Panc1 (cell line): ENCODE measurements at regions not wholly inside any gene's neighbourhood (a gene's known extent, or its start where the extent isn't known, plus 50 kb on each side); places are given as distances from the start of the nearest gene placed in this dataset.

ENCODE experiments used
- ATAC-seq: fragments of 200-7000 bp; cut with Tn5 transposase; 2 replicates; pipeline ENCODE4 v1.9.1; 2020; ENCODE audit warnings: mild to moderate bottlenecking, moderate library complexity
- BruUV-seq: library from RNA; stranded (reverse); fragments of 400-500 nt; replicated peaks from 2 replicates; lab custom pipeline; 2021; lab: Mats Ljungman, UMichigan
- CTCF ChIA-PET: fragments of 300-600 bp; sonication (Branson Sonifier 250); formaldehyde crosslinking; loops from one replicate; lab custom pipeline; 2022; ENCODE audit warnings: antibody characterized with exemption; lab: Charles Lee
- POLR2A ChIA-PET: fragments of 300-600 bp; sonication (Branson Sonifier 250); formaldehyde crosslinking; loops from one replicate; lab custom pipeline; 2022; ENCODE audit warnings: antibody characterized with exemption; lab: Charles Lee
- DNase-seq: peaks from one replicate; pipeline ENCODE4 v3.0.0-alpha.2; 2010; ENCODE audit warnings: low read depth, low spot score
- H3K27ac ChIP-seq: 2 replicates; pipeline ENCODE4 v1.5.1; 2011; ENCODE audit warnings: mild to moderate bottlenecking, low read length, inconsistent platforms
- H3K27me3 ChIP-seq: fragments of 200-500 bp; sonication (Bioruptor generic); 2 replicates; pipeline ENCODE4 v1.6.0; 2014; ENCODE audit warnings: low read length, inconsistent platforms; ENCODE audit not compliant: control insufficient read depth, insufficient read depth
- H3K36me3 ChIP-seq: fragments of 200-500 bp; sonication (Bioruptor generic); 2 replicates; pipeline ENCODE4 v1.5.1; 2014; ENCODE audit warnings: inconsistent platforms, mild to moderate bottlenecking, low read length, moderate library complexity; ENCODE audit not compliant: control insufficient read depth, insufficient read depth
- H3K4me1 ChIP-seq: 2 replicates; pipeline ENCODE4 v1.5.1; 2011; ENCODE audit warnings: inconsistent platforms, mild to moderate bottlenecking, low read length, moderate library complexity; ENCODE audit not compliant: control insufficient read depth, insufficient read depth
- H3K4me3 ChIP-seq, 2 experiments: 2 replicates each; pipeline ENCODE4 v1.5.1; 2011 to 2012; ENCODE audit warnings: low read depth in 2 of 2, low read length in 2 of 2, mild to moderate bottlenecking in 2 of 2, inconsistent platforms in 1 of 2, moderate library complexity in 1 of 2
- H3K9me3 ChIP-seq: fragments of 200-500 bp; sonication (Bioruptor generic); 2 replicates; pipeline ENCODE4 v1.5.1; 2014; ENCODE audit warnings: low read depth, mild to moderate bottlenecking, inconsistent platforms, low read length, moderate library complexity; ENCODE audit not compliant: control insufficient read depth, insufficient read depth
- POLR2AphosphoS5 ChIP-seq: IDR thresholded peaks from 2 replicates; pipeline ENCODE4 v1.6.1; 2012; ENCODE audit warnings: mild to moderate bottlenecking, low read depth, low read length, moderate library complexity
- REST ChIP-seq, 2 experiments: IDR thresholded peaks; 2 replicates each; pipeline ENCODE4 v1.6.1; 2011 to 2012; ENCODE audit warnings: low read depth in 2 of 2, control low read depth in 1 of 2, low read length in 1 of 2, mild to moderate bottlenecking in 1 of 2, moderate library complexity in 1 of 2; ENCODE audit not compliant: insufficient read depth in 1 of 2
- SIN3A ChIP-seq: IDR thresholded peaks from 2 replicates; pipeline ENCODE4 v1.6.1; 2012; ENCODE audit warnings: low read depth, mild to moderate bottlenecking, low read length, moderate library complexity, borderline replicate concordance; ENCODE audit not compliant: insufficient read depth
- TCF7L2 ChIP-seq: IDR thresholded peaks from 2 replicates; pipeline ENCODE4 v1.6.1; 2011; ENCODE audit warnings: mild to moderate bottlenecking, low read depth, low read length, inconsistent platforms
- in situ Hi-C: cut with HindIII; loops from 2 replicates; pipeline ENCODE4 v1.10.0; 2016; ENCODE audit warnings: low sequenced_read_pairs, low pct_unique_long_range_greater_than_20kb
- intact Hi-C: fragments of 100-400 bp; cut with micrococcal nuclease; formaldehyde crosslinking; loops from one replicate; pipeline ENCODE4 v1.10.0; 2022; ENCODE audit not compliant: unreplicated experiment
- TF ChIP-seq, protein P1 (sequence below): fragments of 450-650 bp; IDR thresholded peaks from 2 replicates; pipeline ENCODE4 v1.5.1; 2017; ENCODE audit warnings: mild to moderate bottlenecking

GRCh38 chr4:3857269-3857926 lies 91.2 kb downstream of the ADRA2C start:
- no TSS peak for BruUV-seq
- intact Hi-C loops (no loop called here), in situ Hi-C loops (no loop called here)
- Histone ChIP-seq H3K4me1 (no peaks in the 10 kb centered on the region), H3K36me3 (no peaks in the 10 kb centered on the region), H3K9me3 (no peaks in the 10 kb centered on the region), H3K4me3 (no peak overlapping the region), H3K27me3 (peaks cover 2% of the 10 kb centered on the region; the same call in 1 of the 2 replicates), H3K27ac (no peak overlapping the region)
- ChIA-PET CTCF (interaction anchor here (0.7 kb wide), 1 partner anchor 21 kb away, joined by 4 read pairs; no protein-coding TSS in a partner anchor), POLR2A (no interaction called here)
- ATAC-seq (peak; percentile 59; the same call in 1 of the 2 replicates), DNase-seq (no peak)
- no peak for TF ChIP-seq SIN3A
- no peak for TF ChIP-seq POLR2AphosphoS5
- no peak for TF ChIP-seq TCF7L2
- TF ChIP-seq, protein P1, sequence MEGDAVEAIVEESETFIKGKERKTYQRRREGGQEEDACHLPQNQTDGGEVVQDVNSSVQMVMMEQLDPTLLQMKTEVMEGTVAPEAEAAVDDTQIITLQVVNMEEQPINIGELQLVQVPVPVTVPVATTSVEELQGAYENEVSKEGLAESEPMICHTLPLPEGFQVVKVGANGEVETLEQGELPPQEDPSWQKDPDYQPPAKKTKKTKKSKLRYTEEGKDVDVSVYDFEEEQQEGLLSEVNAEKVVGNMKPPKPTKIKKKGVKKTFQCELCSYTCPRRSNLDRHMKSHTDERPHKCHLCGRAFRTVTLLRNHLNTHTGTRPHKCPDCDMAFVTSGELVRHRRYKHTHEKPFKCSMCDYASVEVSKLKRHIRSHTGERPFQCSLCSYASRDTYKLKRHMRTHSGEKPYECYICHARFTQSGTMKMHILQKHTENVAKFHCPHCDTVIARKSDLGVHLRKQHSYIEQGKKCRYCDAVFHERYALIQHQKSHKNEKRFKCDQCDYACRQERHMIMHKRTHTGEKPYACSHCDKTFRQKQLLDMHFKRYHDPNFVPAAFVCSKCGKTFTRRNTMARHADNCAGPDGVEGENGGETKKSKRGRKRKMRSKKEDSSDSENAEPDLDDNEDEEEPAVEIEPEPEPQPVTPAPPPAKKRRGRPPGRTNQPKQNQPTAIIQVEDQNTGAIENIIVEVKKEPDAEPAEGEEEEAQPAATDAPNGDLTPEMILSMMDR: no peak
- TF ChIP-seq REST (IDR thresholded peaks at IDR 0.05; ENCODE audit: insufficient read depth in 1 of 2, low read depth in 2 of 2, low read length in 1 of 2): no peak

DNA sequence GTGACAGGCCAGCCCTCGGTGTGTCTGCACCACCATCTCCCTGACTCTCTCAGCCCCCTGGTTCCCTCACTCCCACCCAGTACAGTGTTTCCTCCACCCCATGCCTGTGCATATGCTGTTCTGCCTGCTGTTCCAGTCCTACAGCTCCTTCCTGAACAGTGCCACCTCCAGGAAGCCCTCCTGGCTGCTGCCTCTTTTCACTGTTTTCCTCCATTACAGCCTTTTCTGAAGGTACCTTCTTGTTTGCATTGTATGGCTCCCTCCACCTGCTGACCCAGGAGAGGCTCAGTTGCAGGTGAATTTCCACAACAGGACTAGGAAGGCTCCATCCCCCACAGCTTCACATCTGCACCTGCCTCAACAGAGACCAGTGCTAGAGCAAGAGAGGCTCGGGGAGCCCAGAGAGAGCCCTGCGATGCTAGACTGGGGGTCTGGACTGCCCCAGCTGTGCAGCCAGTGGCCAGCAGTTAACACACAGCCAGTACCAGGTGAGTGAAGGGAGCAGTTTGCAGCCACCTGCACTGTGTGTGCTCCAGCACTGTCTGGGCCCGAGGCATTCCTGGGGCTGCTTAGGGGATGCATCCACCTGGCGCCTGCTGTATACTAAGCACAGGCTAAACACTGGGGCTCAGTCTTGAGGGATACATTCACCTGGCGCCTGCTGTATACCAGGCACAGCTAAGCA lies 92.0 kb downstream of the ADRA2C start:
- no TSS peak for BruUV-seq
- Histone ChIP-seq H3K4me3 (no peak overlapping the region), H3K27ac (no peak overlapping the region), H3K36me3 (no peaks in the 10 kb centered on the region), H3K4me1 (no peaks in the 10 kb centered on the region), H3K27me3 (peaks cover 1% of the 10 kb centered on the region; the same call in 1 of the 2 replicates), H3K9me3 (no peaks in the 10 kb centered on the region)
- DNase-seq (no peak), ATAC-seq (0 out of 2 replicates have a peak, but pooled peaks have one; percentile 27)
- POLR2A ChIA-PET: no interaction called here
- in situ Hi-C loops: no loop called here
- CTCF ChIA-PET: no interaction called here
- intact Hi-C loops: no loop called here
- TF ChIP-seq REST (IDR thresholded peaks at IDR 0.05; ENCODE audit: insufficient read depth in 1 of 2, low read depth in 2 of 2, low read length in 1 of 2): no peak
- TF ChIP-seq POLR2AphosphoS5: no peak
- no peak for TF ChIP-seq TCF7L2
- TF ChIP-seq SIN3A: no peak
- TF ChIP-seq, protein P1: no peak
